BE2C (cell line): ENCODE measurements at regions not wholly inside any gene's neighbourhood (a gene's known extent, or its start where the extent isn't known, plus 50 kb on each side); places are given as distances from the start of the nearest gene placed in this dataset.

Source experiments
- DNase-seq: peaks from one replicate; pipeline ENCODE4 v3.0.0-alpha.2; 2020
- H3K27me3 ChIP-seq: fragments of 250-450 bp; sonication (Bioruptor Pico); 2 replicates; pipeline ENCODE4 v1.5.1; 2020; ENCODE audit warnings: mild to moderate bottlenecking
- H3K36me3 ChIP-seq: fragments of 250-450 bp; sonication (Bioruptor Pico); 2 replicates; pipeline ENCODE4 v1.5.1; 2020; ENCODE audit warnings: mild to moderate bottlenecking
- H3K4me1 ChIP-seq: fragments of 250-450 bp; sonication (Bioruptor Pico); 2 replicates; pipeline ENCODE4 v1.5.1; 2020
- H3K4me3 ChIP-seq: 2 replicates; pipeline ENCODE4 v1.5.1; 2011; ENCODE audit warnings: low read depth, low read length
- H3K9me3 ChIP-seq: fragments of 250-450 bp; sonication (Bioruptor Pico); 2 replicates; pipeline ENCODE4 v1.5.1; 2020
- CTCF ChIP-seq: IDR thresholded peaks from 2 replicates; pipeline ENCODE4 v1.5.1; 2012; ENCODE audit warnings: mild to moderate bottlenecking, low read depth, low read length

- TF ChIP-seq CTCF = no peak
These were observed 577.9 kb downstream of the IPMK start for GRCh38 chr10:57689596-57690297.

GRCh38 chr10:57679916-57680315, 587.8 kb downstream of the IPMK start:
- no peak for TF ChIP-seq CTCF
- H3K27me3 ChIP-seq = no peaks in the 10 kb centered on the region
- H3K9me3 ChIP-seq = no peaks in the 10 kb centered on the region
- DNase-seq = no peak
- no peak overlapping the region for H3K4me3 ChIP-seq
- H3K36me3 ChIP-seq = no peaks in the 10 kb centered on the region
- no peaks in the 10 kb centered on the region for H3K4me1 ChIP-seq

More at GRCh38 chr10:57689596-57690297, 577.9 kb downstream of the IPMK start:
- Histone ChIP-seq H3K27me3 (no peaks in the 10 kb centered on the region), H3K4me3 (no peak overlapping the region), H3K9me3 (no peaks in the 10 kb centered on the region), H3K4me1 (no peaks in the 10 kb centered on the region), H3K36me3 (no peaks in the 10 kb centered on the region)
- DNase-seq = no peak

- Histone ChIP-seq H3K9me3 (no peaks in the 10 kb centered on the region), H3K27me3 (no peaks in the 10 kb centered on the region), H3K4me3 (no peak overlapping the region), H3K4me1 (no peaks in the 10 kb centered on the region), H3K36me3 (no peaks in the 10 kb centered on the region)
- no peak for TF ChIP-seq CTCF
- DNase-seq = no peak
These were observed 592.6 kb downstream of the IPMK start for GRCh38 chr10:57675125-57675524.

- Histone ChIP-seq H3K27me3 (no peaks in the 10 kb centered on the region), H3K36me3 (no peaks in the 10 kb centered on the region), H3K4me1 (no peaks in the 10 kb centered on the region), H3K9me3 (no peaks in the 10 kb centered on the region), H3K4me3 (no peak overlapping the region)
- no peak for DNase-seq
- no peak for TF ChIP-seq CTCF
These were observed 594.2 kb downstream of the IPMK start for GRCh38 chr10:57673446-57673960.

DNA sequence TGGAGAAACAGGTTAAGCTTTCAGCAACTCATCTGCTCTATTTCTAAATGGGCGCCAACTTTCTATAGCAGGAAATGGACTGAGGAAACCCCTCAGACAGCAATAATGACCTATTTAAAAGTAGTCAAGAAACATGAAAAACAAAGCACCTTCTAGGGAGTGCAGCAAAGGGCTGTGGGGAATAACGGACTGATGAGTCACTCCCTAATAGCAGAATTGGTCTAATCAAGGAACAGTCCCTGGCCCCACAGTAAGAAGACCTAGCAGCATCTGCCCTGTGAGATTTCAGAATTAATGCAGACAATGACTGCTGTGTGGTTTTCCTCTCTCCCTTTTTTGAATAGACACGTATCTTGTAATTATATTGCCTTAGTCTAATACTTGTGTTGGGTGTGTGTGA, 602.9 kb downstream of the IPMK start:
- H3K4me1 ChIP-seq = no peaks in the 10 kb centered on the region
- H3K36me3 ChIP-seq = no peaks in the 10 kb centered on the region
- H3K9me3 ChIP-seq = no peaks in the 10 kb centered on the region
- no peaks in the 10 kb centered on the region; the same call in 1 of the 2 replicates for H3K27me3 ChIP-seq
- no peak overlapping the region for H3K4me3 ChIP-seq
- TF ChIP-seq CTCF = no peak
- DNase-seq = no peak

DNA sequence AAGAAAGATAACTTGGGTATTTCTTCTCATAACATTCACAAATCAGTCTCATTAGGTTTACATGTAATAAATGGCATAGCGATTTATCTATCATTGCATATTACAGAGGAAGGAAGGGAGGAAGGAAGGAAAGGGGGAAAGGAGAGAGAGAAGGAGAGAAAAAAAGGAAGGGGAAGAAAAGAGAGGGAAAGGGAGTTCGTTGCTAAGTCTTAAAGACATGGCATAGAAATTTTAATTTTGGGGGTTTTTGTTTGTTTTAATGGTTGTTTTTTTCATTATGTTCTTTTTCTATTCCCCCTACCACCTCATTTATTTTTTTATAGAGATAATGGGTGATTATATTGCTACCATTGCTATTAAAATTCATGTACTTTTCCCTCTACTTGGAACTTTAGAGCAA, 604.3 kb downstream of the IPMK start:
- Histone ChIP-seq H3K27me3 (no peaks in the 10 kb centered on the region; the same call in 1 of the 2 replicates), H3K4me1 (no peaks in the 10 kb centered on the region), H3K9me3 (no peaks in the 10 kb centered on the region), H3K36me3 (no peaks in the 10 kb centered on the region), H3K4me3 (no peak overlapping the region)
- DNase-seq = no peak
- no peak for TF ChIP-seq CTCF
